Neural progenitor cell (in vitro differentiated cells): ENCODE measurements at regions not wholly inside any gene's neighbourhood (a gene's known extent, or its start where the extent isn't known, plus 50 kb on each side); places are given as distances from the start of the nearest gene placed in this dataset.

Experiments
- EZH2 ChIP-seq: fragments of 200-600 bp; sonication (generic); IDR thresholded peaks from 2 replicates; pipeline ENCODE4 v1.6.1; 2017; ENCODE audit warnings: antibody characterized with exemption, mild to moderate bottlenecking, moderate library complexity
- EZH2phosphoT487 ChIP-seq: fragments of 200-600 bp; sonication (generic); IDR thresholded peaks from 2 replicates; pipeline ENCODE4 v1.6.1; 2017; ENCODE audit warnings: antibody characterized with exemption
- TF ChIP-seq, protein P1 (sequence below): fragments of 200-600 bp; sonication (generic); IDR thresholded peaks from 2 replicates; pipeline ENCODE4 v1.5.1; 2017; ENCODE audit warnings: antibody characterized with exemption, mild to moderate bottlenecking

DNA sequence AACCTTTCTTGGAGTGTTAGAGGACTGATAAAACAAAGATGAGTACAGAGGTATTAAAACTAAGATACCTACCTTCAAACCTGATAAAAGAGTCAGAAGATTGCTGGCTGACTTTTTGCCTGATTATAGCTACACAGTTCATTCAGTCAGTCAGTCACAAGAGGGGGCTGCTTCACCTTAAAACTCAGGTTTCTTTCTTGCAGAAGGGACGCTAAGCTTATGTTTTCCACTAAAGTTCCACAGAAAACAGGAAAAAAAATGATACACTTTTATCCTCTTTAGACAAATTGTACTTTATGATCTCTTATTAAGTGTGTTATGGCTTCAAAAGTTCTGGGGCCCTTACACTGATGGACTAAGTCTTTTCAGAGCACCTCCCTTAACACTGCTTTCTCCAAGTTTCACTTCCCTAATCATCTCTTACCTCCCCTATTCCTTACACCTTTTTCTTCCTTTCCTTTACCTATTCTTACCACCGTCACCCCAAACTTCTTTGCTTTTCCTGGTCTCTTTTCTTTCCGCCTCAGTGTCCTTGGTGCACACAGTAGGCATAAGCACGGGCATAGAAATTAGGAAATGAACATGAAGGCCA is 448.7 kb upstream of the OR4E1 start:
- TF ChIP-seq, protein P1, sequence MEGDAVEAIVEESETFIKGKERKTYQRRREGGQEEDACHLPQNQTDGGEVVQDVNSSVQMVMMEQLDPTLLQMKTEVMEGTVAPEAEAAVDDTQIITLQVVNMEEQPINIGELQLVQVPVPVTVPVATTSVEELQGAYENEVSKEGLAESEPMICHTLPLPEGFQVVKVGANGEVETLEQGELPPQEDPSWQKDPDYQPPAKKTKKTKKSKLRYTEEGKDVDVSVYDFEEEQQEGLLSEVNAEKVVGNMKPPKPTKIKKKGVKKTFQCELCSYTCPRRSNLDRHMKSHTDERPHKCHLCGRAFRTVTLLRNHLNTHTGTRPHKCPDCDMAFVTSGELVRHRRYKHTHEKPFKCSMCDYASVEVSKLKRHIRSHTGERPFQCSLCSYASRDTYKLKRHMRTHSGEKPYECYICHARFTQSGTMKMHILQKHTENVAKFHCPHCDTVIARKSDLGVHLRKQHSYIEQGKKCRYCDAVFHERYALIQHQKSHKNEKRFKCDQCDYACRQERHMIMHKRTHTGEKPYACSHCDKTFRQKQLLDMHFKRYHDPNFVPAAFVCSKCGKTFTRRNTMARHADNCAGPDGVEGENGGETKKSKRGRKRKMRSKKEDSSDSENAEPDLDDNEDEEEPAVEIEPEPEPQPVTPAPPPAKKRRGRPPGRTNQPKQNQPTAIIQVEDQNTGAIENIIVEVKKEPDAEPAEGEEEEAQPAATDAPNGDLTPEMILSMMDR, result peak; percentile 57
- TF ChIP-seq EZH2, result no peak
- TF ChIP-seq EZH2phosphoT487, result no peak
